Astrocyte of the cerebellum (primary cell): ENCODE measurements at regions not wholly inside any gene's neighbourhood (a gene's known extent, or its start where the extent isn't known, plus 50 kb on each side); places are given as distances from the start of the nearest gene placed in this dataset.

Experiments
- DNase-seq: peaks from one replicate; pipeline ENCODE4 v3.0.0-alpha.2; 2011; ENCODE audit warnings: low read depth
- H3K4me3 ChIP-seq: 2 replicates; pipeline ENCODE4 v1.5.1; 2011; ENCODE audit warnings: mild to moderate bottlenecking, low read depth, low read length, moderate library complexity
- in situ Hi-C: cut with HindIII; loops from 2 replicates; pipeline ENCODE4 v1.10.0; 2017; ENCODE audit warnings: low sequenced_read_pairs
- TF ChIP-seq, protein P1 (sequence below): IDR thresholded peaks from 2 replicates; pipeline ENCODE4 v1.5.1; 2012; ENCODE audit warnings: low read length, low read depth, moderate library complexity, mild to moderate bottlenecking; ENCODE audit errors: missing control alignments

DNA sequence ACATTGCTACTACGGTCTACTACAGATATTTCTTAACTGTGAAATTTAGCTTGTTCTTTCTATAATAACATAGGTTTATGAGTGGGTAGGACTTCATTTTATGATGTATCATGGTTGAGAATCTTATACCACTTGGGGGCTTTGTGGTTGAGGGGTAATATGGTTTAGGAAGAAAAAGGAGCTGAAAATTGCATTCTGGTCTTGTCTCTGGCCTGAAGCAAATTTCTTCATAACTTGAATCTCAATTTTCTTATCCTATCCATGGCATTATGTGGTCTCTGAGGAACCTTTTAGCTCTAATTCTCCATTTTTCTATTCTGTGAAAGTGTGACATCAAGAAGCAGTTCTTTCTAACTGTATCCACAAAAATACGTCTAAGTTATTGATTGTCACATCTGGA is 341.0 kb downstream of the SOX2 start:
- TF ChIP-seq, protein P1, sequence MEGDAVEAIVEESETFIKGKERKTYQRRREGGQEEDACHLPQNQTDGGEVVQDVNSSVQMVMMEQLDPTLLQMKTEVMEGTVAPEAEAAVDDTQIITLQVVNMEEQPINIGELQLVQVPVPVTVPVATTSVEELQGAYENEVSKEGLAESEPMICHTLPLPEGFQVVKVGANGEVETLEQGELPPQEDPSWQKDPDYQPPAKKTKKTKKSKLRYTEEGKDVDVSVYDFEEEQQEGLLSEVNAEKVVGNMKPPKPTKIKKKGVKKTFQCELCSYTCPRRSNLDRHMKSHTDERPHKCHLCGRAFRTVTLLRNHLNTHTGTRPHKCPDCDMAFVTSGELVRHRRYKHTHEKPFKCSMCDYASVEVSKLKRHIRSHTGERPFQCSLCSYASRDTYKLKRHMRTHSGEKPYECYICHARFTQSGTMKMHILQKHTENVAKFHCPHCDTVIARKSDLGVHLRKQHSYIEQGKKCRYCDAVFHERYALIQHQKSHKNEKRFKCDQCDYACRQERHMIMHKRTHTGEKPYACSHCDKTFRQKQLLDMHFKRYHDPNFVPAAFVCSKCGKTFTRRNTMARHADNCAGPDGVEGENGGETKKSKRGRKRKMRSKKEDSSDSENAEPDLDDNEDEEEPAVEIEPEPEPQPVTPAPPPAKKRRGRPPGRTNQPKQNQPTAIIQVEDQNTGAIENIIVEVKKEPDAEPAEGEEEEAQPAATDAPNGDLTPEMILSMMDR = no peak
- in situ Hi-C loops = no loop called here
- no peak for DNase-seq
- H3K4me3 ChIP-seq = no peak overlapping the region

DNA sequence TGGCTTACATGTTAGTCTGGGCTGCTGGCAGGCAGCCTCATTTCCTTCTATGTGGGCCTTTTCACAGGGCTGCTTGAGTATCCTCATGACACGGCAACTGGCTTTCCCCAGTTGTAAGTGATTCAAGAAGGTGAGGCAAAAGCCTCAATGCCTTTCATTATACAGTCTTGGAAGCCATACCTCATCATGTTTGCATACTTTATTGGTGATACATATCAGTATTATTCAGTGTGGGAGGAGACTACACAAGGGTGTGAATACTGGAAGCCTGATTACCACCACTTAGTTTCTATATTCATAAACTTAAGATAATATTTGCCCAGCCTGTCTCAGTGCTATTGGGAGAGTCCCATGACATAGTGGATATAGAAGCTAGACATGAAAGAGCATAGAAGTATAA is 346.8 kb downstream of the SOX2 start:
- DNase-seq = no peak
- in situ Hi-C loops = no loop called here
- TF ChIP-seq, protein P1 = no peak
- H3K4me3 ChIP-seq = no peak overlapping the region

GRCh38 chr3:182063742-182064141 is 352.0 kb downstream of the SOX2 start:
- DNase-seq = no peak
- TF ChIP-seq, protein P1 = no peak
- in situ Hi-C loops = no loop called here
- H3K4me3 ChIP-seq = no peak overlapping the region

DNA sequence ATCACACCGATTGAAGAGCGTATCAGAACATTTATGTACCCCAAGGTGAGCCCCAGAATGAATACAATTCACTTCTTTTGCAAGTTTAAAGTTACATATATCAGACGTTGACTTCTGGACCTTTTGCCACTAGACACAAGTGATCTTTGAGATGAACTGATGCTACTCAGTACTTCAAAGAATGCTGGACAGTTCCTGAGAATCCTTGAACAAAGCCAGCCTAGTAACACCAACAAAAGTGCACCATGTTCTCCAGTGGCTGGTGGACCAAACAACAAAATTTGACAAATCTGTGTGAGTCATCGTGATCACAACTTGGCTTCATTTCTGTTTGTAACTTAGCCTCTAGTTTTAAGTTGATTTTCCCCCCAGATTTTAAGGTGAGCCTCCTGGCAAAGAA is 355.7 kb downstream of the SOX2 start:
- in situ Hi-C loops = no loop called here
- TF ChIP-seq, protein P1 = no peak
- no peak for DNase-seq
- no peak overlapping the region for H3K4me3 ChIP-seq

DNA sequence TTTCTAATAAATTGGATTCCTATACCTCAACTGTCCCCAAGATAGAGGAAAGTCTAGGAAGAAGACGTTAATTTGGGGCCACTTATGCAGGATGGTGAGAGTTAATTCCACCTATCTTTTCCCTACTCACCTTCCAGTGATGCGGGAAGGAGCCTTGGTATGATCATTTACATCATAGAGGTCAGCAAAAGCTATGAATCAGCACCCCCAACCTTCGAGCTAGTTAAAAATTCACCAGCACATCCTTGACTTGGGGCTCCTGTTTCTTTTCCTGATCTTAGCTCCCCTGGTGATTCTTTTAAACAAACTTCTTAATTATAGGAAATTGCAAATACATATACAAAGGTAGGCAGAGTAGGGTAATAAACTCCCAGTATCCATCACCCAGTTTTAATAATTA is 366.6 kb downstream of the SOX2 start:
- TF ChIP-seq, protein P1 = no peak
- H3K4me3 ChIP-seq = no peak overlapping the region
- no peak for DNase-seq
- in situ Hi-C loops = no loop called here

GRCh38 chr3:182078929-182079328 is 367.2 kb downstream of the SOX2 start:
- H3K4me3 ChIP-seq = no peak overlapping the region
- in situ Hi-C loops = no loop called here
- TF ChIP-seq, protein P1 = no peak
- DNase-seq = no peak

DNA sequence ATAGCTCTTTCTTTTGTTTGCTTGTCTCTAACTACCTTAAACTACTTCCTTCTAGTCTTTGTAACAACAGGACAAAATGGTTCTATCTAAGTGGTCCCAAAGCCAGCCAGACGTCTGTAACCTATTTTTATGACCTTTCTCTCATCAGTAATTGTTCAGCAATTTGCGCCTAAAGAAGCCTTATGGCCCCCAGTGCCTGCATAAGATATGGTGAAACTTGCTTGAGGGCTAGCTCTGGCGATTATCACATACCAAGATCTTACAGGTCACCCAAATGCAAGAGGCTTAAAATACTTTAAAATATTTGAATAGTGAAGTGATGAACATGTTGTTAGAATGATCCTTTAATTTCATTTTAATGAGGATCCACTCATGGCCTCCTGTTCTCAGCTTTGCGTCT is 369.4 kb downstream of the SOX2 start:
- in situ Hi-C loops = no loop called here
- DNase-seq = no peak
- H3K4me3 ChIP-seq = no peak overlapping the region
- TF ChIP-seq, protein P1 = no peak
